ENCODE measurements at regions not wholly inside any gene's neighbourhood (a gene's known extent, or its start where the extent isn't known, plus 50 kb on each side); places are given as distances from the start of the nearest gene placed in this dataset.

DNA sequence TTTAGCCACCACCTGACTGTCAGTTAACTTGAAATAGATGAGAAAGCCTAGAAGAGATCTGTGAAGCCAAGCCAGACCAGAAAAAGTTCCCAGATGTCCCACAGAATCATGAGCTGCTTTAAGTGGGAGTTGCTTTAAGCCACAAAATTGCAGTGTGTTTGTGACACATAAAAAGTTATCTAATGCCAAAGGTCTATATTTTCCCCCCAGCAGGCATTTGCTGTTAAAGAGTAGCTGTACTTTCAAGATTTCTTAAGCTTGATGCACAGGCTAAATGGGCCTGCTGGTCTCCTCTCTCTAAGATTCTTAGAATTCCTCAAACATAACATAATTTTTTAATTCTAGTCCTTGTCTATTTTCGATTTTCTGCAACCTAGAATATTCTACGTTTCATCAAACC, 825.7 kb downstream of the FAM181B start:
- Histone ChIP-seq H3K4me1 (replicated peaks in 1 of 4; ENCODE audit: control insufficient read depth in 3 of 4, insufficient read depth in 4 of 4, low read length in 3 of 4) (no peaks in the 10 kb centered on the region), H3K14ac (ENCODE audit: insufficient read length) (no peak overlapping the region), H2BK20ac (ENCODE audit: low read length) (no peak overlapping the region), H2BK12ac (ENCODE audit: low read depth, low read length) (no peak overlapping the region), H3K79me2 (ENCODE audit: control insufficient read depth in 1 of 2, insufficient read depth in 2 of 2, low read length in 2 of 2) (no peaks in the 10 kb centered on the region), H3K9me3 (ENCODE audit: insufficient read depth in 2 of 2, low read depth in 1 of 2, low read length in 1 of 2) (no peaks in the 10 kb centered on the region), H2AK5ac (ENCODE audit: low read depth, low read length) (no peak overlapping the region), H3K23me2 (ENCODE audit: low read depth, low read length) (no peaks in the 10 kb centered on the region), H4K5ac (ENCODE audit: insufficient read length, low read depth, low read length) (no peak overlapping the region), H3K56ac (replicated peaks; ENCODE audit: insufficient read length, low read depth, low read length) (no peak overlapping the region), H3K27ac (ENCODE audit: low read depth, low read length) (no peak overlapping the region), H2BK15ac (ENCODE audit: low read length) (no peak overlapping the region), H3K4me2 (ENCODE audit: insufficient read depth in 1 of 2, low read depth in 2 of 2, low read length in 2 of 2) (no peak overlapping the region), H3K4ac (replicated peaks; ENCODE audit: insufficient read length, low read depth, low read length) (no peak overlapping the region), H3K4me3 (ENCODE audit: extremely low read depth in 1 of 4, insufficient read depth in 2 of 4, low read depth in 3 of 4, low read length in 4 of 4) (no peak overlapping the region), H3K27me3 (replicated peaks in 1 of 4; ENCODE audit: control insufficient read depth in 3 of 4, extremely low read depth in 1 of 4, insufficient read depth in 3 of 4, low read length in 3 of 4) (no peaks in the 10 kb centered on the region), H2BK120ac (replicated peaks; ENCODE audit: low read depth, low read length) (no peak overlapping the region), H2AFZ (ENCODE audit: low read length) (no peak overlapping the region), H3K36me3 (ENCODE audit: control insufficient read depth in 2 of 4, insufficient read depth in 4 of 4, low read length in 3 of 4) (no peaks in the 10 kb centered on the region), H3K9ac (replicated peaks in 1 of 4; ENCODE audit: extremely low read depth in 1 of 4, low read depth in 3 of 4, low read length in 3 of 4) (no peak overlapping the region), H3K23ac (ENCODE audit: insufficient read length) (no peak overlapping the region), H4K91ac (replicated peaks; ENCODE audit: insufficient read length, low read length) (no peak overlapping the region), H4K20me1 (replicated peaks in 1 of 2; ENCODE audit: control insufficient read depth in 1 of 2, insufficient read depth in 2 of 2, low read length in 2 of 2) (no peaks in the 10 kb centered on the region), H3K79me1 (ENCODE audit: low read depth, low read length) (no peaks in the 10 kb centered on the region), H3K18ac (ENCODE audit: extremely low read depth, low read length) (no peak overlapping the region), H2BK5ac (ENCODE audit: low read depth, low read length) (no peak overlapping the region), H4K8ac (ENCODE audit: extremely low read depth, insufficient read depth, low read length) (no peak overlapping the region)
- POLR2A ChIA-PET (ENCODE audit: partially characterized antibody) = no interaction called here
- FAIRE-seq (no peak), DNase-seq (ENCODE audit: low read depth in 1 of 2, low spot score in 2 of 2) (no peak)
- 88% methylated on average over 2 of the region's 2 CpGs; no CpG with 5 or more reads in 1 of the 2 experiments for WGBS, 2 experiments (ENCODE audit: extremely low coverage in 1 of 2, insufficient coverage in 1 of 2, insufficient read length in 1 of 2, insufficient replicate concordance in 2 of 2, low coverage in 1 of 2, low lambda C conversion rate in 2 of 2, missing lambda C conversion rate in 1 of 2)
- CTCF ChIA-PET (ENCODE audit: partially characterized antibody) = interaction anchor here (1.0 to 1.4 kb wide), 2 partner anchors 23 to 168 kb away, joined by 3 read pairs; no protein-coding TSS in a partner anchor
- TF ChIP-seq, protein P1, sequence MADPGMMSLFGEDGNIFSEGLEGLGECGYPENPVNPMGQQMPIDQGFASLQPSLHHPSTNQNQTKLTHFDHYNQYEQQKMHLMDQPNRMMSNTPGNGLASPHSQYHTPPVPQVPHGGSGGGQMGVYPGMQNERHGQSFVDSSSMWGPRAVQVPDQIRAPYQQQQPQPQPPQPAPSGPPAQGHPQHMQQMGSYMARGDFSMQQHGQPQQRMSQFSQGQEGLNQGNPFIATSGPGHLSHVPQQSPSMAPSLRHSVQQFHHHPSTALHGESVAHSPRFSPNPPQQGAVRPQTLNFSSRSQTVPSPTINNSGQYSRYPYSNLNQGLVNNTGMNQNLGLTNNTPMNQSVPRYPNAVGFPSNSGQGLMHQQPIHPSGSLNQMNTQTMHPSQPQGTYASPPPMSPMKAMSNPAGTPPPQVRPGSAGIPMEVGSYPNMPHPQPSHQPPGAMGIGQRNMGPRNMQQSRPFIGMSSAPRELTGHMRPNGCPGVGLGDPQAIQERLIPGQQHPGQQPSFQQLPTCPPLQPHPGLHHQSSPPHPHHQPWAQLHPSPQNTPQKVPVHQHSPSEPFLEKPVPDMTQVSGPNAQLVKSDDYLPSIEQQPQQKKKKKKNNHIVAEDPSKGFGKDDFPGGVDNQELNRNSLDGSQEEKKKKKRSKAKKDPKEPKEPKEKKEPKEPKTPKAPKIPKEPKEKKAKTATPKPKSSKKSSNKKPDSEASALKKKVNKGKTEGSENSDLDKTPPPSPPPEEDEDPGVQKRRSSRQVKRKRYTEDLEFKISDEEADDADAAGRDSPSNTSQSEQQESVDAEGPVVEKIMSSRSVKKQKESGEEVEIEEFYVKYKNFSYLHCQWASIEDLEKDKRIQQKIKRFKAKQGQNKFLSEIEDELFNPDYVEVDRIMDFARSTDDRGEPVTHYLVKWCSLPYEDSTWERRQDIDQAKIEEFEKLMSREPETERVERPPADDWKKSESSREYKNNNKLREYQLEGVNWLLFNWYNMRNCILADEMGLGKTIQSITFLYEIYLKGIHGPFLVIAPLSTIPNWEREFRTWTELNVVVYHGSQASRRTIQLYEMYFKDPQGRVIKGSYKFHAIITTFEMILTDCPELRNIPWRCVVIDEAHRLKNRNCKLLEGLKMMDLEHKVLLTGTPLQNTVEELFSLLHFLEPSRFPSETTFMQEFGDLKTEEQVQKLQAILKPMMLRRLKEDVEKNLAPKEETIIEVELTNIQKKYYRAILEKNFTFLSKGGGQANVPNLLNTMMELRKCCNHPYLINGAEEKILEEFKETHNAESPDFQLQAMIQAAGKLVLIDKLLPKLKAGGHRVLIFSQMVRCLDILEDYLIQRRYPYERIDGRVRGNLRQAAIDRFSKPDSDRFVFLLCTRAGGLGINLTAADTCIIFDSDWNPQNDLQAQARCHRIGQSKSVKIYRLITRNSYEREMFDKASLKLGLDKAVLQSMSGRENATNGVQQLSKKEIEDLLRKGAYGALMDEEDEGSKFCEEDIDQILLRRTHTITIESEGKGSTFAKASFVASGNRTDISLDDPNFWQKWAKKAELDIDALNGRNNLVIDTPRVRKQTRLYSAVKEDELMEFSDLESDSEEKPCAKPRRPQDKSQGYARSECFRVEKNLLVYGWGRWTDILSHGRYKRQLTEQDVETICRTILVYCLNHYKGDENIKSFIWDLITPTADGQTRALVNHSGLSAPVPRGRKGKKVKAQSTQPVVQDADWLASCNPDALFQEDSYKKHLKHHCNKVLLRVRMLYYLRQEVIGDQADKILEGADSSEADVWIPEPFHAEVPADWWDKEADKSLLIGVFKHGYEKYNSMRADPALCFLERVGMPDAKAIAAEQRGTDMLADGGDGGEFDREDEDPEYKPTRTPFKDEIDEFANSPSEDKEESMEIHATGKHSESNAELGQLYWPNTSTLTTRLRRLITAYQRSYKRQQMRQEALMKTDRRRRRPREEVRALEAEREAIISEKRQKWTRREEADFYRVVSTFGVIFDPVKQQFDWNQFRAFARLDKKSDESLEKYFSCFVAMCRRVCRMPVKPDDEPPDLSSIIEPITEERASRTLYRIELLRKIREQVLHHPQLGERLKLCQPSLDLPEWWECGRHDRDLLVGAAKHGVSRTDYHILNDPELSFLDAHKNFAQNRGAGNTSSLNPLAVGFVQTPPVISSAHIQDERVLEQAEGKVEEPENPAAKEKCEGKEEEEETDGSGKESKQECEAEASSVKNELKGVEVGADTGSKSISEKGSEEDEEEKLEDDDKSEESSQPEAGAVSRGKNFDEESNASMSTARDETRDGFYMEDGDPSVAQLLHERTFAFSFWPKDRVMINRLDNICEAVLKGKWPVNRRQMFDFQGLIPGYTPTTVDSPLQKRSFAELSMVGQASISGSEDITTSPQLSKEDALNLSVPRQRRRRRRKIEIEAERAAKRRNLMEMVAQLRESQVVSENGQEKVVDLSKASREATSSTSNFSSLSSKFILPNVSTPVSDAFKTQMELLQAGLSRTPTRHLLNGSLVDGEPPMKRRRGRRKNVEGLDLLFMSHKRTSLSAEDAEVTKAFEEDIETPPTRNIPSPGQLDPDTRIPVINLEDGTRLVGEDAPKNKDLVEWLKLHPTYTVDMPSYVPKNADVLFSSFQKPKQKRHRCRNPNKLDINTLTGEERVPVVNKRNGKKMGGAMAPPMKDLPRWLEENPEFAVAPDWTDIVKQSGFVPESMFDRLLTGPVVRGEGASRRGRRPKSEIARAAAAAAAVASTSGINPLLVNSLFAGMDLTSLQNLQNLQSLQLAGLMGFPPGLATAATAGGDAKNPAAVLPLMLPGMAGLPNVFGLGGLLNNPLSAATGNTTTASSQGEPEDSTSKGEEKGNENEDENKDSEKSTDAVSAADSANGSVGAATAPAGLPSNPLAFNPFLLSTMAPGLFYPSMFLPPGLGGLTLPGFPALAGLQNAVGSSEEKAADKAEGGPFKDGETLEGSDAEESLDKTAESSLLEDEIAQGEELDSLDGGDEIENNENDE (IDR thresholded peaks at IDR 0.05; ENCODE audit: insufficient replicate concordance, low read length) = no peak

Measured in H1 (cell line).